Skeletal muscle tissue (tissue), 3 donors: ENCODE measurements at regions not wholly inside any gene's neighbourhood (a gene's known extent, or its start where the extent isn't known, plus 50 kb on each side); places are given as distances from the start of the nearest gene placed in this dataset.

Experiments
- H3K27ac ChIP-seq: one replicate; pipeline ENCODE4 v1.7.0; 2013; ENCODE audit warnings: mild to moderate bottlenecking, low read depth, low read length, inconsistent platforms
- H3K27me3 ChIP-seq, 3 donors: one replicate each; pipeline ENCODE4 v1.7.0; 2013; ENCODE audit warnings: low read length in 3 of 3; ENCODE audit not compliant: control insufficient read depth in 3 of 3, insufficient read depth in 3 of 3
- H3K36me3 ChIP-seq, 3 donors: one replicate each; pipeline ENCODE4 v1.7.0; 2013; ENCODE audit warnings: low read length in 3 of 3; ENCODE audit not compliant: control insufficient read depth in 3 of 3, insufficient read depth in 3 of 3
- H3K4me1 ChIP-seq, 3 donors: one replicate each; pipeline ENCODE4 v1.7.0; 2013; ENCODE audit warnings: low read length in 3 of 3, mild to moderate bottlenecking in 3 of 3; ENCODE audit not compliant: control insufficient read depth in 3 of 3, insufficient read depth in 3 of 3
- H3K4me3 ChIP-seq, 3 donors: one replicate each; pipeline ENCODE4 v1.7.0; 2013; ENCODE audit warnings: low read length in 3 of 3
- H3K9ac ChIP-seq, 3 donors: one replicate each; pipeline ENCODE4 v1.7.0; 2013; ENCODE audit warnings: low read length in 3 of 3, mild to moderate bottlenecking in 3 of 3, moderate library complexity in 2 of 3, low read depth in 1 of 3
- H3K9me3 ChIP-seq, 3 donors: one replicate each; pipeline ENCODE4 v1.7.0; 2013; ENCODE audit warnings: low read length in 3 of 3; ENCODE audit not compliant: control insufficient read depth in 3 of 3
- donor health status: Osteomylitis.

DNA sequence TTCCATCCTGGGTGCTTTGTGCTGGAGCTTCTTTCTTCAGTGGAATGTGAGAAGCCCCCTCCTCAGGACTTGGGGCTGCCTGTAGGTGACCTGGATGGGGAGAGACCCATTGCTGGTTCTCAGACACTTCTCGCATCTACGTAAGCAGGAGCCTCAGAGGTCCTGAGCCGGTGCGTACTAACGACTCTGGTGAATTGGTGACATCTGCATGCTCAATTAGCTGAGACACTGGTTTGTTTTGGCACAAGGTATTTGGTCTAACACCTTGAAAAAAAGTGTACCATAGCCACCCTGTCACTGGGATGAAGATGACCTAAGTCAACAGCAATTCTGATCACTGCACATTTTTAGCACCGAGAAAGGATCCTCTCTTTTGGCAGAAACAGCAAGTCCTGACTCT is 57.7 kb downstream of the LRRC30 start:
- H3K27me3 ChIP-seq: no peaks in the 10 kb centered on the region
- no peaks in the 10 kb centered on the region for H3K36me3 ChIP-seq
- H3K4me1 ChIP-seq: peaks cover 0 to 2% (median 0%) of the 10 kb centered on the region in 3 donors
- H3K9me3 ChIP-seq: no peaks in the 10 kb centered on the region
- no peak overlapping the region for H3K4me3 ChIP-seq
- H3K27ac ChIP-seq: no peak overlapping the region
- no peak overlapping the region for H3K9ac ChIP-seq

DNA sequence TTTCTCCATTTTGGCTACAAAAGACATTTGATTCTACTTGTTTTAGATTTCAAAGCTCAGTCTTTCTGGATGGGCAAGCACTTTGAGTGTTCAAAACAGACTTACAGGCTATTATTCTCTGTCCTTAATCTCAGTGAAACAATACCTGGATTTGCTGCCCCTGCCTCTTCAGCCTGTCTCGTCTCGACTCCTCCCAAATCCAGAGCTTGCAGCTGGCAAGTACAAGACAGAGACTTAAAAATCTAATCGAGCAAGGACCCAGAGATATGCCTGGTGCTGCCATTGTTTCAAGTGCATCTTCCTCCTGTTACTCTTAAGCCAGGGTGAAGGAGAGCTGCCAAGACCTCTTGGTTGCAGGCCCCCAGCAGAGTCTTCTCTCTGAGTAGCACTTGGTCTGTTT is 59.2 kb downstream of the LRRC30 start:
- no peak overlapping the region for H3K27ac ChIP-seq
- no peaks in the 10 kb centered on the region for H3K36me3 ChIP-seq
- H3K9ac ChIP-seq: no peak overlapping the region
- peaks cover 0 to 2% (median 0%) of the 10 kb centered on the region in 3 donors for H3K4me1 ChIP-seq
- no peak overlapping the region for H3K4me3 ChIP-seq
- H3K9me3 ChIP-seq: no peaks in the 10 kb centered on the region
- H3K27me3 ChIP-seq: no peaks in the 10 kb centered on the region

- Histone ChIP-seq H3K4me1 (peaks cover 0 to 2% (median 0%) of the 10 kb centered on the region in 3 donors), H3K9me3 (no peaks in the 10 kb centered on the region), H3K36me3 (no peaks in the 10 kb centered on the region), H3K4me3 (no peak overlapping the region), H3K27ac (no peak overlapping the region), H3K9ac (no peak overlapping the region), H3K27me3 (no peaks in the 10 kb centered on the region)
Measured at GRCh38 chr18:7291046-7291445, 60.2 kb downstream of the LRRC30 start.

- Histone ChIP-seq H3K9ac (no peak overlapping the region), H3K36me3 (no peaks in the 10 kb centered on the region), H3K4me1 (no peaks in the 10 kb centered on the region), H3K27ac (no peak overlapping the region), H3K27me3 (no peaks in the 10 kb centered on the region), H3K4me3 (no peak overlapping the region), H3K9me3 (peaks cover 0 to 9% (median 0%) of the 10 kb centered on the region in 3 donors)
Measured at GRCh38 chr18:7298149-7298548, 67.3 kb downstream of the LRRC30 start.

DNA sequence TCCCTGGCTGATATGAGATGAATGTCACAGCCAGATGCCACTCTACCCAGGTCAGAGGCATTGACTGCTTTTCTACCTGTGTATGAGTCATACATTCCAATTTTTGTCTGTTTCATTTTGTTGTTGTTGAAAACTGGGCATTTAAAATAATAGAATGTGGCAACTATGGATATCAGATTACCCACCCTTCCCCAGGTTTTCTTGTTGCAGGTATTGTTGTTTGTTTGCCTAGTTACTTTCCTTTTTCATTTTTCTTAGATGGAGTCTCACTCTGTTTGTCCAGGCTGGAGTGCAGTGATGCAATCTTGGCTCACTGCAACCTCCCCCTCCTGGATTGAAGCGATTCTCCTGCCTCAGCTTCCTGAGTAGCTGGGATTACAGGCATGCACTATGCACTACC is 70.2 kb downstream of the LRRC30 start:
- Histone ChIP-seq H3K4me3 (no peak overlapping the region), H3K27ac (no peak overlapping the region), H3K9ac (no peak overlapping the region), H3K4me1 (no peaks in the 10 kb centered on the region), H3K27me3 (no peaks in the 10 kb centered on the region), H3K9me3 (peaks cover 0 to 9% (median 0%) of the 10 kb centered on the region in 3 donors), H3K36me3 (no peaks in the 10 kb centered on the region)

GRCh38 chr18:7303316-7304060 is 72.6 kb downstream of the LRRC30 start:
- Histone ChIP-seq H3K9me3 (peaks cover 0 to 9% (median 0%) of the 10 kb centered on the region in 3 donors), H3K27me3 (no peaks in the 10 kb centered on the region), H3K4me3 (no peak overlapping the region), H3K36me3 (no peaks in the 10 kb centered on the region), H3K4me1 (peaks cover 0 to 3% (median 0%) of the 10 kb centered on the region in 3 donors), H3K27ac (no peak overlapping the region), H3K9ac (no peak overlapping the region)

- H3K27me3 ChIP-seq: no peaks in the 10 kb centered on the region
Measured at GRCh38 chr18:7304061-7304370, 73.1 kb downstream of the LRRC30 start.

DNA sequence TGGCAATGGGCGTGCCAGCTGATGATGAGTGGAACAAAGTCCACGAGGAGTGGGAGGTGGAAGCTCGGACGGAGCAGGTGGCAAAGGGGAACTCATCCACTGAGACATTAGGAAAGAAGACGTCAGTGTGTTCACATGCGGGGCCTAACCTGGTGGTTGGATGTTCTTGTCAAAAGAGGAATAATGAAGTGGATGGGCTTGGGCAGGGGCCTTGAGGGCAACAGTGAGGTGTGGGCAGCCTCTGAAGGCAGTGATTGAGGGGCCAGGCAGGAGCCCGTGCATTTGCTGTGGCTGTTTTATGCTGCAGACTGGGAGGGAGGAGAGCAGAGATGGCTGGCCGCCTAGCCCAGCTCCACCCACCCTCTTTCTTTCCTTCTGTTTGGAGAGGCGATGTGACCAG is 74.5 kb downstream of the LRRC30 start:
- Histone ChIP-seq H3K27me3 (no peaks in the 10 kb centered on the region), H3K27ac (no peak overlapping the region), H3K4me1 (peaks cover 0 to 3% (median 0%) of the 10 kb centered on the region in 3 donors), H3K4me3 (no peak overlapping the region), H3K9me3 (no peaks in the 10 kb centered on the region), H3K36me3 (no peaks in the 10 kb centered on the region), H3K9ac (no peak overlapping the region)

More at GRCh38 chr18:7304061-7304370, 73.1 kb downstream of the LRRC30 start:
- H3K4me1 ChIP-seq: peaks cover 0 to 3% (median 0%) of the 10 kb centered on the region in 3 donors
- H3K4me3 ChIP-seq: no peak overlapping the region
- peaks cover 0 to 8% (median 0%) of the 10 kb centered on the region in 3 donors for H3K9me3 ChIP-seq
- no peak overlapping the region for H3K9ac ChIP-seq
- H3K27ac ChIP-seq: no peak overlapping the region
- H3K36me3 ChIP-seq: no peaks in the 10 kb centered on the region

DNA sequence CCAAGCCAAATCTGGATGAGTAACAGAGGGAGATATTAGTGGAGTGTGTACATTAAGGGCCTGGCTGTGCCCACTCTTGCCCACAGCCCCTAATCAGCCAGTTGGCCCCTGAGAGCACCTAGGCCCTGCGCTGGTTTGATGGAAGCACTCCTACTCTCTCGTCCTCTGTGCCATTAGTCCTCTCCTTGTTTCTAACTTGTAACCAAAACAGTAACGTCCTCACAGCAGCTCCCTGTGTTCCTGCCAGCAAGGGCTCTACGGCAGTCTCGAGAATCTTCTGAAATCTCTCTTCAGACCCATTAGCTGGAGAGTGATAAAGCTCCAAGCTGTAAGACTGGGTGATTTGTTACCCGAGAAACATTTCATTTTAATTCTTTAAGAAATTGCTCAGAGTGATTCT is 76.1 kb downstream of the LRRC30 start:
- Histone ChIP-seq H3K4me1 (peaks cover 0 to 3% (median 0%) of the 10 kb centered on the region in 3 donors), H3K9ac (no peak overlapping the region), H3K4me3 (no peak overlapping the region), H3K27ac (no peak overlapping the region), H3K36me3 (no peaks in the 10 kb centered on the region), H3K27me3 (no peaks in the 10 kb centered on the region), H3K9me3 (no peaks in the 10 kb centered on the region)

DNA sequence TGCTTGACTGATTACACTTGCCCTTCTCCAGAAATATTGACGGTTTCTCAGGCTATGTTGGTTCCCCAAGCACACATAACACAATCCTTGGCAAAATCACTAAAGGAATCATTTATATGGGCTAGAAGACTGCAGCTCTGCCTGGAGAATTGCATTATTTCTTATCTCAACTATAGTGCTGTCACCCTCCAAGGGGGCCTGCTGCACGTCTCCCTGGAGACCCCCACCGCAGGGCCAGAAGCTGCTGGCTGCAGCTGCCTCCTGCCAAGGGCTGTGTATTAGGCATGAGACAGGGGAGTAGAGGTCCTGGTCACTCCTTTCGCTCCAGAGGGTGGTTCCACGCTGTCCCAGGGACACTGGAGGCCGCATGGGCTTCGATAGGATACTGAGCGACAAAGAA is 76.6 kb downstream of the LRRC30 start:
- Histone ChIP-seq H3K27me3 (no peaks in the 10 kb centered on the region), H3K4me1 (peaks cover 0 to 3% (median 0%) of the 10 kb centered on the region in 3 donors), H3K27ac (no peak overlapping the region), H3K9me3 (no peaks in the 10 kb centered on the region), H3K4me3 (no peak overlapping the region), H3K9ac (no peak overlapping the region), H3K36me3 (no peaks in the 10 kb centered on the region)
